Ramos (cell line): ENCODE measurements at regions not wholly inside any gene's neighbourhood (a gene's known extent, or its start where the extent isn't known, plus 50 kb on each side); places are given as distances from the start of the nearest gene placed in this dataset.
"Not testable (repeated sequence)": the region's sequence is repeated elsewhere in the genome, so short reads cannot be mapped to it uniquely, and the experiment has no call there.

Experiments used
- in situ Hi-C: fragments of 300-500 bp; cut with MboI; formaldehyde crosslinking; loops from one replicate; pipeline ENCODE4 v1.14.3; 2022; ENCODE audit warnings: low sequenced_read_pairs; ENCODE audit not compliant: unreplicated experiment

DNA sequence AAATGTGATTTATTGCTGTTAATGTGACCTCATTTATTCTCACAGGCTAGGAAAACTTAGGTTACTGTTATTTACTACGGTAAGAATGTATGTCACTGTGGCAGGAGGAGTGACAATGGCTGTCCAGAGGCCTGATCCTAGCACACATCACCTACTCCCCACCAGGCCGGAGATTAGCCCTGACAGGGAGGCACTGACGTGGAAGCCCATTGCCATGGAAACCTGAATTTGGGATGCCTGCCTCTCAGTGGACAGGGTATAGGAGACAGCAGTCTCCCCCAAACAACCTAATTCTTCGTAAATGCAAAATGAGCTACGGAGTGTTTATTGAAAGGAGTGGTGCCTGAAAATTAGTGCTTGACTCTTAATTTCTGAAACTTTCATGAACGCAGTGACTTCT is 87.6 kb upstream of the SMARCA2 start:
- in situ Hi-C loops = no loop called here

DNA sequence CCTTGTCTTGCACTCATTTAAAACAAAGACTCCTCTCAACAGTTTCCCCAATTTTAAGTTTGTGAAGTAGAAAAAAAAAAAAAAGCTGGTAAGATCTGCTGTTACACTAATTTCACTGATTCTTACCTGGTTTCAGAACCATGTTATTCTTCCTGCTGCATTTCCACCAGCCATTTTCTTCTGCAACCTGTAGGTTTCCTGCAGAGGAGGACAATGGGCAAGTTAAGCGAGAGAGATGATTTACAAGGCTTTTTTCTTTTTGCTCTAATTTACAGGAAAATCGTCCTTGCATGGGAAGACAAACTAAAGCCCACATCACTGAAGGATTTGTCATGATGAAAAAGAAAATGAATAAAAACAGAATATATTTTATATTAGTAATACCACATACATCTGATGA is 86.0 kb upstream of the SMARCA2 start:
- in situ Hi-C loops = no loop called here

DNA sequence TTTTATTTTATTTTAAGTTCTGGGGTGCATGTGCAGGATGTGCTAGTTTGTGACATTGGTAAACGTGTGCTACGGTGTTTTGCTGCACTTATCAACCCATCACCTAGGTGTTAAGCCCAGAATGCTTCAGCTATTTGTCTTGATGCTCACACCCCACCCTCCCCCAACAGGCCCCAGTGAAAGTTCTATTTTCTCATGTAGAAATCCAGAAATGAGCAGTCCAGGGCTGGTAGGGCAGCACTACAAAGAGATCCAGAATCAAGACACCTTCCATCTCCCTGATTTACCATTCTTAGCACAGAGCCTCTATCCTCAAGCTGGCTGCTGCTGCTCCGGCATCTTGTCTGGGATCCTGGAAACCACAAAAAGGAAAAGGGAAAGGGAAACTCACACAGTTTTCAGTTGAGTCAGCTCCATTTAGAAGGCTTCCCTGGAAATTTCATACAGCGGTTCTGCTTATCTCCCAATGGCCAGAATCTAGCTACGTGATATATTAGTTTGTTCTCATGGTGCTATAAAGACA is 85.4 kb upstream of the SMARCA2 start:
- in situ Hi-C loops = no loop called here

DNA sequence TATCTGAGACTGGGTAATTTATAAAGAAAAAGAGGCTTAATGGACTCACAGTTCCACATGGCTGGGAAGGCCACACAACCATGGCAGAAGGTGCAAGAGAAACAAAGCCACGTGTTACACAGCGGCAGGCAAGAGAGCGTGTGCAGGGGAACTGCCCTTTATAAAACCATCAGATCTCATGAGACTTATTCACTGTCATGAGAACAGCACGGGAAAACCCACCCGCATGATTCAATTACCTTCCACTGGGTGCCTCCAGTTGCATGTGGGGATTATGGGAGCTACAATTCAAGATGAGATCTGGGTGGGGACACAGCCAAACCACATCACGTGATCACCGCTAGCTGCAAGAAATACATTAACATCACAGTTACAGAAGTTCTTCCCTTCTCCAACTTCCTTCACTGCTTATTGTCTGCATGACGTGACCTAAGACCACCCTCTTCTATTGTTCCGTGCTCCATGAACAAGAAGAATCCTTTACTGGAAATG is 84.9 kb upstream of the SMARCA2 start:
- in situ Hi-C loops = not testable (repeated sequence)

DNA sequence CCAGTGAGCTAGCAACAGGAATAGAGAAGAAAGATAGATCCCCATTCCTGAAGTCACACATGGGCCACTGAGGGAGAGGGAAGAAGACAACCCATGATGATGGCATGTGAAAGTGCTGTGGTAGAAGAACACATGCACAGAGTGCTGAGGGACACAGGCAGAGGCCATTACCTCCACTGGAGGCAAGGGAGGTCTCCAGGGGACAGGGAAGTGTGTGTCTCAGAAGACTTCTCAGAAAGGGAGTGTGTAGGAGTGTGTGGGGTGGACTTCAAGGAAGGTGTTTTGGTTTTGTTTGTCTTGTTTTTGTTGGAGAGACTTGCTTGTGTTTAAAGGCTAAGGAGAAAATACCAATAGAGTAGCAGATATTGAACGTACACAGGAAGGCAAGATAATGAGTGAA is 77.0 kb upstream of the SMARCA2 start:
- in situ Hi-C loops = no loop called here

DNA sequence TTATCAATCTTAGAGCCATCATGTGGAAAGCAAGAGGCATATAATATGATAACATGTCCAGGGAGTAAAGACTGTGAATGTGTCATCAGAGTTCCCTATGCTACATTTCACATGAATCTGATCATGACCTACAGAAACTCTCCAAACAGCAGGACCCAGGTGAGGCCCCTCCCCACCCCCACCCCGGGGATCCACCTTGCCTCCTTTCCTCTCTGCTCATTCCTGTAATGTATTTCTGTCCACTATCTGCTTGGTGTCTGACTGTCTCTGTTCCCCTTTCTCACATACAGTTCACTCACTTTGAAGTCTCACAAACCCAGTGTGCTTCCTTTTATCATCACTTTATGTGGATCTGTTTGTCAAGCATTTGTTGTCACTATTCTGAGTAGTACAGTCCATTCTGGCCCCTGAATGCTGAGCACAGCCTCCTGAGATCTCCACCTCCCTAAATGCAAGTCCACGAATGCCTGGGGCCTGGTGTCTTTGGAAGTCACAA is 76.4 kb upstream of the SMARCA2 start:
- in situ Hi-C loops = no loop called here

DNA sequence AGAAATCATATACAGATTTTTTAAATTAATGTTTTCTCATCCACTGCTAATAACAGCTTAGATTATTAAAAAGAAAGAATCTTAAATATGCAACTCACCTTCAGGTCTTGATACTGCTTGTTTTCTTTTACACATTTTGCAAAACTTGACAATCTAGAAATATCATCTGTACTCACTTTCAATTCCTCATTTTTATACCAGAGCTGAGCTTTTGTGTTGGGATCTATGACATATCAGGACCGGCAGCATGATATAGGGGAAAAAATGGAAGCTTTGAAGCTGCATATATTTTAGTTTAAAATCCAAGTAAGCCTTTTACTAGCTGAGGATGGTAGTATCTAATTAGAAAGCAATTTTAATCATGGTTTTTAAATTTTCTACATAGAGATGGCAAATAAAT is 75.7 kb upstream of the SMARCA2 start:
- in situ Hi-C loops = no loop called here

DNA sequence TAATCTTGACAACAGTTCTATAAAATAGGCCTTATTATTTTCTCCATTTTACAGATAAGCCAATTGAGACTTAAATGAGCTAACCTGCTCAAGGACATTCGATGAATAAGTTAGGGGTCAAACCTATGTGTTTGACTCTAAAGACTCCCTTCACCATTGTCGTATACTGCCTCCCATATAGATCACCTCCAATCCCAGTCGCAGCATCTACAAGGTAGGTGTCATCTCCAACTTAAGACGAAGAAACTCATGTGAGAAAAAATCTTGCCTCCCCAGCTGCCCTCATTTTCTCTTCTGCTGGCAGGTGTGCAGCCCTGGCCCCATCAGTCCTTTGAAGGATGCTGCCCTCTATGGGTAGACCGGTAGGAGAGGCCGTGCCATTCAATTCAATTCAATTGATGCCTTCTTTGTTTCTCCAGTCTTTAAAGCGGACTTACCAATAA is 75.2 kb upstream of the SMARCA2 start:
- in situ Hi-C loops = no loop called here

DNA sequence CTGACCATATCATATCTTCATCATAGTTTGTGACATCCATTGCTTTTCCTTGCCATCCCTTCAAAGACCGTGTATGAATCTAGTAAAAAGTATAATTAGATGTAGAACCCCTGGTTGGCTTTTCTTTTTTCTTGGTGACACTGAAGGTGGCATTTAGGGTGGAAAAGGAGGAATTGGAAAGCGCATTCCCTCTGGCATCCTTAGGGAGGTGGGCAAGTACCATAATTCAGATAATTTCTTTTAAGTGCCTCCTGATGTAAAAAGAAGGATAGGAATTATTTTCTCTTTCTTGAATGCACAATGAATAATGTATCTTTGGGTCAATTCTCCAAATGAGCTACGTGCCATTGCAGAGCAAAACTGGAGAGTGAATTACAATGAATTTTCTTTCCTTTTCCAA is 73.2 kb upstream of the SMARCA2 start:
- in situ Hi-C loops = no loop called here

DNA sequence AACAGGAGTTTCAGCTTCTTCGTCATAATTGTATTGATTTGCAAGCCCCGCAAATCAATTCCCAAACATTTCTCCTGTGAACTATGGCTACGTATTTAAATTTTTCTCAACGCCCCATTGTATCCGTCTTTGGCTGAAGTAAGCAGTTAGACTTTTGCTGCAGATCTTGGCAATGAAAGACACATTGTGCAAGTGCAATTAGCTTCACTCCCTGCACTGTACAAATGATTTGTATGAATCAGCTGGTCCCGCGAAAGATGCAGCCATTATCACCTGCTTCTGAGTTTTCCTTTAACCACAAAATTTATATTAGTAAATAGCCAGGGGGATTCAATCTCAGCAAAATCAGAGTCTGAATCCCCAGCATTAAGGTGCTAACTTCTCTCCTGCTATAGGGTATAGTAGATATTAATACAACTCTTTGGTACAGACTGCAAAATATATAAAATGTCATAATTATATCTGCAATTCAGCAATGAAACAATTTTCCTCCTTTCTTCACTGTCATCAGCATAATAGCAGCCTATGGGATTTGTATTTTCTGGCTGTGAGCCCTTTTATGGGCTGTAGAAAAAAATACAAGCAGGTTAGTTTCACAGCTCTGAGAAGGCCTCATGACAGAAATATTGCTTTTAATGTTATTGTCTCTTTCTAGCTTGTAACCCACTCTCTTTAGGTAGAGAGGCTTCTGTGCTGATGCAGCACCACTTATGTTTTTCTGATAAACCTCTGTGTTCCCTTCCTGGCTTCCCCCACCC is 68.4 kb upstream of the SMARCA2 start:
- in situ Hi-C loops = no loop called here

DNA sequence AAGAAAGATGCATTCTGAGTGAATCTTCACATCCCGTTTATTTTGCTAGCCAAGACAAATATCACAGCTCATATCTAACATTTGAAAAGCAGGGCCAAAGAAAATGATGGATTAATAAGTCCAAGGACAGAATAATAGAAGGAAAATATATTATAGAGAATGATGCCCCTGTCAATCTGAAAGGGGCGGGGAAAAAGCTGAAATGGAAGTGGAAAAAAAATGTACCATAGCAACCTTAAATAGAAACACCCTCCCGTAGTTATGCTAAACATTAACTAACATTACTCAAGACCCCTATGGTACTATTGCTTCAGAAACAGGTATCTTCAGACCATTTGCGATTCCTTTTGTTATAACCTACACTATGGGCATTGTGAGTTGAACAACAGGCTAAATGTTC is 67.7 kb upstream of the SMARCA2 start:
- in situ Hi-C loops = no loop called here

DNA sequence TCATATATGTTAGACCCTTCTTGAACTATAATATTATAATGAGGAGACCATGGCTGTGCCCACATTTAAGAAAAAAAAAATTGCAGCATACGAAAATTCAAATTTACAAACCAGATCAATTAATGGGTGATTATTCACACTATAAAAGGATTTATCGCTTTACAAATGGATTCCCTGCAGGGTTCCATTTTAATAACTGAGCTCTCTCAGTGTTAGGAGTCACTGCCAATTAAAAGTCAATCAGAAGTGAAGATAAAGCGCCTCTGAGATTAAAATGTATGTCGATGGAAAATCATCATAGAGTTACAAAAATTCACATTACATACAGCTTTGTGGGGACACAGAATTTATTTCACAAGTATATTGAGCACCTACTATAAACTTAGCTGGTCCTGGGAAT is 66.6 kb upstream of the SMARCA2 start:
- in situ Hi-C loops = no loop called here

DNA sequence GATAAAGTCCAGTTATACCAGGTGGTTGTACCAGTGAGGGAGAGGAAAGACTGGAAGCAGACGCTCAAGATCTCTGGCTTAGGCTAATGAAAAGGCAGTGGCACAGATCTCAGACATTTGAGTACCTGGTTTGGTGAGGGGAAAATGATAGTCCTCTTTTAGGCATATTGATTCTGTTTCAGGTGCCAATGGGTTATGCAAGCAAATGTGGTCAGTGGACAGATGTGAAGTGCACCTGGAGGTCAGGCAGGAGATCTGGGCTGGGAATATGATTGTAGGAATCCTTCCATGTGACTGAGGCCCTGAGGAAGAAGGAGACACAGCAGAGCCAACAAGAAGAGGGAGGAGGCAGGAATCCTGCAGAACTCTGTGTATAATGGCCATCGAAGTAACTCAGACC is 63.7 kb upstream of the SMARCA2 start:
- in situ Hi-C loops = no loop called here

DNA sequence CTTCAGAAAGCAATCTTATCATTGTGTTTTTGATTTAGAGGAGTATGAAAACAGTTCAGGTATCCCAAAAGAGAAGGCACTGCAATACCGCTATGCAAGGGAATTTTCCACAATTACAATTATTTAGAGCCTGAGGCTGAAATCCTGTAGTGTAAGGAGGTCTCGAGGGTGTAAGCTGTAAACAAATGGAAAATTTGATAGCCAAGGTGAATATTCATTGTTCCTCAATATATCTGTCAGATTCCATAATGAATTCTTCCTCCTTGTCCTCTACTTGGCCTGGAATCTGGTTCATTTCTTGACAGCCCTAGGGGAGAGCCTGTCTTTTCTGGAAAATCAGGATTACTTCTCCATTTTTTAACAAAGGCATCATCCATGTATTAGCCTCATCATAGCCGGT is 63.1 kb upstream of the SMARCA2 start:
- in situ Hi-C loops = no loop called here

DNA sequence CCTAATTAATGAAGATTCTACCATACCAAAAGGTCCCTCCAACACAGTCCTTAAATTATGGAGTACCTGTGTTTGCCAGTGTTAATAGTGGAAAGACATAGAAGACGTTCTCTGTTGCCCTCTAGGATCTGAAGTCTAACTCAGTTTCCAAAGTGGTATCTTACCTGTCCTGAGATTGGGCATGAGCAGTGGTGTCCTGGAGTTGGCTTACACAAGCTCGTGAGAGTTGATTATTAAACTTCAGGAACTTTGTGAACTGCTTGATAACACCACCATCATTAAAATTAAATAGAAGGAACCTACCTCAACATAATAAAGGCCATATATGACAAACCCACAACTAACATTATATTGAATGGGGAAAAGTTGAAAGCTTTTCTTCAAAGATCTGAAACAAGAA is 60.9 kb upstream of the SMARCA2 start:
- in situ Hi-C loops = no loop called here

DNA sequence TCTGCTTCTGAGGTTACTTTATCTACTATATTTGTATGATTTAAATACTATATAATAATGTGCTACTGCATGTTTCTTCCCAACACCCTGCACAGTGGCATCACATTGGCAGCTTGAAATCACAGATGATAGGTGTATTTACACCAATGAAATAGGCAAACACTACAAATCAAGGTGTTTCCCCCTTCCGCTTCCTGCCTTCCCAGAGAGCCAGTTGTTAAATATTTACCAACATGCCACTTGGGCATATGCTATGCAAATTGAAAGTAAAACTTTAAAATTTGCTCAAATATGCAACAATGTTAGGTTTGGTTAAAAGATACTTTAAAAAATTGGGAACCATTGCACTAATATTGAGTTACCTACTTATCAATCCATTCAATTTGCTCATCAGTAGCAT is 58.2 kb upstream of the SMARCA2 start:
- in situ Hi-C loops = no loop called here

DNA sequence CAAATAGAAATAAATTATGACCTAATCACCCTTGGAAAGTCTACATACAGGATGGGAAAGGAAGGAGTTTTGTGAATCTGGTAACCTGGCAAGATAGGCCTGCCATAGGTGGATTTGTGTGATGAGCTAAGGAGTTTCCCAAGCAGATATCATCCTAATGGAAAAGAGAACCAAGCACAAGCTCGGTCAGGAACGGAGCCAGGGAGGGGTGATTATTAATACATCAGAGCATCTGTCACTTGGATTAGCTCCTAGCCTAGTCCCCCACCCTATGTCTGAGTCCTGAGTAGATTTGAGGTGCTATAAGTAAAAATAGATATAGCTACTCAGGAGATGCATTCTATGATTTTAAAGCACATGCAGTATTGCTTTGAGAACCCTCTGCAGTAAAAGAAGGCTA is 57.3 kb upstream of the SMARCA2 start:
- in situ Hi-C loops = no loop called here

DNA sequence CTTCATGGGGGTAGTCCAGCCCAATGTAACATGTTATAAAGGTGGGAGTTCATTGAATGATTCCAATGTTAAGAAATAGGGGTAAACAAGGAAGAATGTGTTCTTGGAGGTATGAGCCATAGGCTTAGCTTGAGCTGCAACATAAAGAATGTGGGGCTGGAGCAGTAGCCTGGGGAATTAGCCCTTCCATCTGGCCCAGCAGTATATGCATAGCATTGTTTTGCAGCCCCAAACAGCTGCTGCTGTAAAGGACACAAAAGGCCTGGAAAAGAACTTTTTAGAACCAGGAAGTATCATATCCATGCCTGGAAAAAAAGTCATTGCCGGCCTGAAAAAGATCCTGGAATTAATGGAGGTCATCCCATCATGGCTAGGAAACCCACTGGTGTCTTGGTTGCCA is 55.8 kb upstream of the SMARCA2 start:
- in situ Hi-C loops = no loop called here

DNA sequence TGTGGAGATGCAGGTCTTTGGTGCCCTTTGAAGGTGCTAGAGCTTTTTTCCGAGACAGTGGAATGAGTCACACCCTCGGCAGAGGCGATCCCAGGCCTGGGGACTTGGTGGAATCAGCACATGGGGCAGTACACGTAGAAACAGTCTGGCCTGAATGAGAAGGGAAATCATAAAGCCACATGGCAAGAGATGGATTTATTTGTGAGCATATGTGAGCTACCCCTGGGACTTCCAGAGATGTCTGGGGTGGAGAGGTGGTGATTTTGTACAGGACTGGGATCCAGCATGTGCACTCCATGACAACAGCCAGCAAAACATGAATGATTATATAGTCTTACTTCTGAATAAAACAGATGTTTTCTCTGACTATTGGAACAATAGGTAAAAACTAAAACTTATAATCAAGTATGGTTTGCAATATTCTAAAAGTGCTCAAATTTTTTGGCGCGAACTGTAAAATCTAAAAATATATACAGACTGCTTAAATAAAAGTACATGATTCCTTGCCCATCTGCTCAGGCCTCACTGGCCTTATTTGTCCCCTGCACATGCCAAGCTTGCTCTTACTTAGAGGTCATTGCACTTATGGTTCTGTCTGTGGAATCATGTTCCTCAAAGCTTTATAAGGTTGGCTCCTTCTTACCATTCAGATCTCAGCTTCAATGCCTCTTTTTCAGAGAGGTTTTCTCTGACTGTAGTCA is 54.7 kb upstream of the SMARCA2 start:
- in situ Hi-C loops = no loop called here

DNA sequence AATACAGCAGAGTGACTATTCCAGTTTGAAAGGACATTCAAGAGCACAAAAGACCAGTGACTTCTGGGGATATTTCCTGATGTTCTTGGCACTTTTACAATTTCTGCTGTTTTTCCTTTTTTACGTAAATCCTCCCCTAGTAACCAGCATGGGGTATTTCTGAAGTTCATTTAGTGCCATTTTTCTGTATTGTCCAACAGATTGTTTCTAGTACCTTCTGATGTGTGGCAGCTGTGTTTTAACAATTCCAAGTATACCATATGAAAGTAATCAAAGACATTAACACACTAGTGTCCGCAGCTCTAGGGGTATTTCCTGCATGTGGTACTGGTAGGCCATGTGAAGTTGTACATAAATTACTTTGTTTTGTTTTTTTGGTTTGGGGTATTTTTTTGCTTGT is 53.0 kb upstream of the SMARCA2 start:
- in situ Hi-C loops = no loop called here

DNA sequence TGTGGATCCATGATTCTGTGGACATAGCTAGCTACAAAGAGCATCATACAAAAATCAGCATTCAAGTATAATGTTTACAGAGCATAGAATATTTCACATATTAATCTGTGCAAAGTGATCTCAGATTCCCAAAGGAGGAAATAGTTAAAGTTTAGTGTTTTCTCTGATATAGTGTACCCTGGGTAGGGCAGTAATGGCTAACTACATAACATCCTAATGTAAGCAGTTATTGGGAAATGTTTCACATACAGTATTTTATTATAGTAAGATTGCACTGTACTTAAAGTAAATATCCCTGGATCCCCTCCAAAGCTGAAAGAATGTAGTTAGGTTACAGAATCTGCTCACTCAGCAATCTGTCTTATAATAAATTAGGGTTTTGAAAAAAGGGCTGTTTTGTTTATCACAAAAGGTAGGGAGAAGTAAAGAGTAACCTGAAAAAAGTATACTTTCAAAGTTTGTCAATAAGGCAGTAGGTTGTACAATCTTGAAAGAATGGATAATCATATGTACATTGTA is 52.5 kb upstream of the SMARCA2 start:
- in situ Hi-C loops = no loop called here
